ENCODE measurements at regions not wholly inside any gene's neighbourhood (a gene's known extent, or its start where the extent isn't known, plus 50 kb on each side); places are given as distances from the start of the nearest gene placed in this dataset.

DNA sequence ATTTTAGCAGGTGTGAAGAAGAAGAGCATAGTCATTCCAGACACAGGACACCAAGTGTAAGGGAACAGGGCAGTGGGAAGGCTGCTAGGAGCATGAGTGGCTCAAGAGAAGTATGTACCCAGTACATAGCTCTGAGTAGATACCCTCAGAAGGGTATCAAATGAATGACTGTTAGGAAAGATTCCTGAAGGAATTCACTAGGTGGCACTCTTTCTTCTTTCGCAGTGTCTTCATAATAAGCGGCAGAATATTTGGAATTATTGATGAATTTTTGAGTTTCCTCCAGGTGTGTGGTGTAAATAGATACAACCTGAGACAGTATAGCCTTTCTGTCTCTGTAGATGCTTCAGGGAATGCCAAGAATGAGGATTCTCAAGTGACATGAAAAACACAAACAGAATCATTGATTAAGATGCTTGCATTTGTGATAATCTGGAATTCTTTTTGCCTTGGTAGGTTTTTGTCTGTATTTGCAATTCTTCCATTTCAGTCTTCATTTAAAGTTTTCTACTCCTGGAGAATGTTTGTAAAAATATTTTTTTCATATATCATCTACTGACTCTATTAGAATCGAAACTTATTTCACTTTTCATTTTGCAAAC lies 264.3 kb upstream of the RIMS1 start:
- H3K27me3 Mint-ChIP-seq (ENCODE audit: insufficient read depth), result peaks cover 4% of the 10 kb centered on the region; the same call in 1 of the 2 replicates
- H3K27ac Mint-ChIP-seq, result no peak overlapping the region
- DNase-seq, result no peak
- no peaks in the 10 kb centered on the region for H3K36me3 Mint-ChIP-seq (ENCODE audit: low read depth)
- TF ChIP-seq, protein P1, sequence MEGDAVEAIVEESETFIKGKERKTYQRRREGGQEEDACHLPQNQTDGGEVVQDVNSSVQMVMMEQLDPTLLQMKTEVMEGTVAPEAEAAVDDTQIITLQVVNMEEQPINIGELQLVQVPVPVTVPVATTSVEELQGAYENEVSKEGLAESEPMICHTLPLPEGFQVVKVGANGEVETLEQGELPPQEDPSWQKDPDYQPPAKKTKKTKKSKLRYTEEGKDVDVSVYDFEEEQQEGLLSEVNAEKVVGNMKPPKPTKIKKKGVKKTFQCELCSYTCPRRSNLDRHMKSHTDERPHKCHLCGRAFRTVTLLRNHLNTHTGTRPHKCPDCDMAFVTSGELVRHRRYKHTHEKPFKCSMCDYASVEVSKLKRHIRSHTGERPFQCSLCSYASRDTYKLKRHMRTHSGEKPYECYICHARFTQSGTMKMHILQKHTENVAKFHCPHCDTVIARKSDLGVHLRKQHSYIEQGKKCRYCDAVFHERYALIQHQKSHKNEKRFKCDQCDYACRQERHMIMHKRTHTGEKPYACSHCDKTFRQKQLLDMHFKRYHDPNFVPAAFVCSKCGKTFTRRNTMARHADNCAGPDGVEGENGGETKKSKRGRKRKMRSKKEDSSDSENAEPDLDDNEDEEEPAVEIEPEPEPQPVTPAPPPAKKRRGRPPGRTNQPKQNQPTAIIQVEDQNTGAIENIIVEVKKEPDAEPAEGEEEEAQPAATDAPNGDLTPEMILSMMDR (IDR thresholded peaks at IDR 0.05), result peak; percentile 79
- H3K9me3 Mint-ChIP-seq, result peaks cover 11% of the 10 kb centered on the region
- H3K4me3 Mint-ChIP-seq, result no peak overlapping the region
- peaks cover 14% of the 10 kb centered on the region for H3K4me1 Mint-ChIP-seq (ENCODE audit: low read depth)

DNA sequence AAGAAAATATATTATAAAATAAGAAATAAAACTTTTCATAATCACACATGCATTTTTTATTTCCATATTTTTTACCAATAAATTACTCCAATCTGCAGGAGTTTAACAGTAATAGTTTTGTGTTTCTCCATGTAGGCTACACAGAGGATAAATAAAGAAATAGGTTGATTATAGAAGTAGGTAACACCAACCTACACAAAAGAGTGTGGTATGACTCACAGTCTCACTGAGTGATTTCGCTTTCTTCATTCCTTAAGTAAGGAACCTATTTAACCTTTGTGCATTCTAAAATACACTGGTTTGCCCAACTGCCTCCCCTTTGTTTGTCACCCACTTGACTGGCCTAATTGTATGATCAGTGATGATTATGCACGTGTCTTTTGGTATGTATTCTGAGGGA lies 244.2 kb upstream of the RIMS1 start:
- Mint-ChIP-seq H3K27ac (no peak overlapping the region), H3K36me3 (ENCODE audit: low read depth) (no peaks in the 10 kb centered on the region), H3K9me3 (no peaks in the 10 kb centered on the region), H3K27me3 (ENCODE audit: insufficient read depth) (no peaks in the 10 kb centered on the region; the same call in none of the 2 replicates), H3K4me1 (ENCODE audit: low read depth) (no peaks in the 10 kb centered on the region), H3K4me3 (no peak overlapping the region)
- TF ChIP-seq, protein P1 (IDR thresholded peaks at IDR 0.05), result no peak
- no peak for DNase-seq

DNA sequence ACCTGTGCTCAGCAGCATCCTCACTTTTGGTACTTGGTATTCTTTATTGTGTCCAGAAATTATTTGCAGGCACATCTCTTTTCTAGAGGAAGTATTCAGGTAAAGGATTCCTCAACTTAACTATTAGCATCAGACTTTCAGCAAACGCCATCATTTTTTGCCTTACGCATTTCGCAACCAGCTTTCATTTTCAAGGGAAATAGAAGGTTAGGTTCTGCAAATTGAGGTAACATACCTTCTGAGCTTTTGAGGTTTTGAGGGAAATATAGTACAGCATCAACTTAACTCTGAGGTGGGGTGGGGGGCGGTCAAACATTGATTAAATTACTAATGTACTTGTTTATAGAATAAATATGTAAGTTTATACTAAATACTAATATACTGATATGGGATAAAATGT lies 243.6 kb upstream of the RIMS1 start:
- DNase-seq, result no peak
- no peaks in the 10 kb centered on the region for H3K4me1 Mint-ChIP-seq (ENCODE audit: low read depth)
- H3K27me3 Mint-ChIP-seq (ENCODE audit: insufficient read depth), result no peaks in the 10 kb centered on the region; the same call in none of the 2 replicates
- H3K4me3 Mint-ChIP-seq, result no peak overlapping the region
- TF ChIP-seq, protein P1 (IDR thresholded peaks at IDR 0.05), result no peak
- H3K36me3 Mint-ChIP-seq (ENCODE audit: low read depth), result no peaks in the 10 kb centered on the region
- no peaks in the 10 kb centered on the region for H3K9me3 Mint-ChIP-seq
- no peak overlapping the region for H3K27ac Mint-ChIP-seq

DNA sequence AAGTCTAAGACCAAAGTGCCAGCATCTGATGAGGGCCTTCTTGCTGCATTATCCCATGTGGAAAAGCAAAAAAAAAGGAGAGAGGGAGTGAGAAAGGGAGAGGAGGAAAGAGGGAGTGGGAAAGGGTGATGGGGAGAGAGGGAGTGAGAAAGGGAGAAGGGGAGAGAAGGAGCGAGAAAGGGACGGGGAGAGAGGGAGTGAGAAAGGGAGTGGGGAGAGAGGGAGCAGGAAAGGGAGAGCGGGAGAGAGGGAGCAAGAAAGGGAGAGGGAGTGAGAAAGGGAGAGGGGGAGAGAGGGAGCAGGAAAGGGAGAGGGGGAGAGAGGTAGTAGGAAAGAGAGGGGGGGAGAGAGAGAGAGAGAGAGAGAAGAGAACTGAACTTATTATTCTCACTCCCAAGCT lies 241.1 kb upstream of the RIMS1 start:
- DNase-seq, result no peak
- Mint-ChIP-seq H3K27ac (no peak overlapping the region), H3K4me3 (no peak overlapping the region), H3K9me3 (no peaks in the 10 kb centered on the region), H3K36me3 (ENCODE audit: low read depth) (no peaks in the 10 kb centered on the region), H3K27me3 (ENCODE audit: insufficient read depth) (peaks cover 1% of the 10 kb centered on the region), H3K4me1 (ENCODE audit: low read depth) (no peaks in the 10 kb centered on the region)
- TF ChIP-seq, protein P1 (IDR thresholded peaks at IDR 0.05), result no peak

DNA sequence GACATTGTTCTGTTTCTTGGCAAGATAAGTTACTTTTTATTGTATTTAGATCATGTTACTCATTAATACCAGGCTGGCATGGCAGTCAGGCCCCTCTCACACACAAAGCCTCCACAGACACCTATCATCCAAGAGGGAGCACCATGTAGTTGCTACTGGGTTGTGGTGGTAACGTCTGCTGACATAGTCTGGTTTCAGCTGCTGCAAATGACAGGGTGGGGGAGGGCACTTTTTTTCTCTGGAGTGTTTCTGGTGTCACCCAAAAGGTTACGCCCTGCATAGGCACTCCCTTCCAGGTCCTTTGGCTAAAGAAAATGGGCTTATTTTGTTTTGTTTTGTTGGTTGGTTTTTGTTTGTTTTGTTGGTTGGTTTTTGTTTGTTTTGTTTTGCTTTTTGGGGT lies 236.4 kb upstream of the RIMS1 start:
- no peaks in the 10 kb centered on the region for H3K9me3 Mint-ChIP-seq
- peaks cover 4% of the 10 kb centered on the region for H3K27me3 Mint-ChIP-seq (ENCODE audit: insufficient read depth)
- no peak overlapping the region for H3K4me3 Mint-ChIP-seq
- TF ChIP-seq, protein P1 (IDR thresholded peaks at IDR 0.05), result no peak
- H3K27ac Mint-ChIP-seq, result no peak overlapping the region
- DNase-seq, result no peak
- no peaks in the 10 kb centered on the region for H3K36me3 Mint-ChIP-seq (ENCODE audit: low read depth)
- H3K4me1 Mint-ChIP-seq (ENCODE audit: low read depth), result no peaks in the 10 kb centered on the region

DNA sequence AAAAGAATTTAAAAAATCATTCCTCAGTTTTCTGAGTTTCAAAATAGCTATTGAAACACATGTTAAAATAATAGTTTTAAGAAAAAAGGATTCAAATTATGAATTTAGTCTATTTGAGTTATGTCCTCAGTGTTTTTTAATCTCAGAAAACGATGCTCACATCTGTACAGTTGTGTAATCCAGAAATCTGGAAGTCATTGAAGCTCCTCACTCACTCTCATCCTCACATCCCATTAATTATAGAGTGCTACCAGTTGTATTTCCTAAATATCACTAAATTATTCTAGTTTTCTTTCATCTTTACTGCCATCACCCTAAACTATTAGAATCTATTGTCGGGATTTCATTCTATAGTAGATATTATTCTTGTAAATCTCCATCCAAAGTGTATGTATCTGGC lies 234.7 kb upstream of the RIMS1 start:
- H3K36me3 Mint-ChIP-seq (ENCODE audit: low read depth), result no peaks in the 10 kb centered on the region
- H3K4me1 Mint-ChIP-seq (ENCODE audit: low read depth), result no peaks in the 10 kb centered on the region
- no peaks in the 10 kb centered on the region for H3K9me3 Mint-ChIP-seq
- no peak overlapping the region for H3K4me3 Mint-ChIP-seq
- DNase-seq, result no peak
- peaks cover 4% of the 10 kb centered on the region for H3K27me3 Mint-ChIP-seq (ENCODE audit: insufficient read depth)
- H3K27ac Mint-ChIP-seq, result no peak overlapping the region
- TF ChIP-seq, protein P1 (IDR thresholded peaks at IDR 0.05), result no peak
